LNCAP (cell line): ENCODE measurements at regions not wholly inside any gene's neighbourhood (a gene's known extent, or its start where the extent isn't known, plus 50 kb on each side); places are given as distances from the start of the nearest gene placed in this dataset.

Source experiments
- CTCF ChIP-seq: fragments of 450-650 bp; IDR thresholded peaks from 2 replicates; pipeline ENCODE4 v1.5.1; 2017; ENCODE audit warnings: mild to moderate bottlenecking

- TF ChIP-seq CTCF = no peak
Measured at GRCh38 chr1:233777566-233777965, 126.9 kb upstream of the SLC35F3 start.

- TF ChIP-seq CTCF = no peak
Measured at GRCh38 chr1:233780049-233780448, 124.4 kb upstream of the SLC35F3 start.

GRCh38 chr1:233782937-233783586, 121.4 kb upstream of the SLC35F3 start:
- no peak for TF ChIP-seq CTCF

- TF ChIP-seq CTCF = no peak
Measured at GRCh38 chr1:233787599-233787998, 116.9 kb upstream of the SLC35F3 start.

- no peak for TF ChIP-seq CTCF
Measured at GRCh38 chr1:233788687-233789086, 115.8 kb upstream of the SLC35F3 start.

- no peak for TF ChIP-seq CTCF
Measured at GRCh38 chr1:233790121-233790520, 114.4 kb upstream of the SLC35F3 start.

- peak; percentile 97 for TF ChIP-seq CTCF
Measured at GRCh38 chr1:233790662-233791371, 113.7 kb upstream of the SLC35F3 start.
